Femur (tissue), 1 donor: ENCODE measurements at regions not wholly inside any gene's neighbourhood (a gene's known extent, or its start where the extent isn't known, plus 50 kb on each side); places are given as distances from the start of the nearest gene placed in this dataset.
"Not testable (repeated sequence)": the region's sequence is repeated elsewhere in the genome, so short reads cannot be mapped to it uniquely, and the experiment has no call there.

Experiments
- DNase-seq: peaks from one replicate; pipeline ENCODE4 v3.0.0-alpha.2; 2017

GRCh38 chr2:133986881-133987795 is 266.7 kb upstream of the MGAT5 start:
- no peak for DNase-seq

DNA sequence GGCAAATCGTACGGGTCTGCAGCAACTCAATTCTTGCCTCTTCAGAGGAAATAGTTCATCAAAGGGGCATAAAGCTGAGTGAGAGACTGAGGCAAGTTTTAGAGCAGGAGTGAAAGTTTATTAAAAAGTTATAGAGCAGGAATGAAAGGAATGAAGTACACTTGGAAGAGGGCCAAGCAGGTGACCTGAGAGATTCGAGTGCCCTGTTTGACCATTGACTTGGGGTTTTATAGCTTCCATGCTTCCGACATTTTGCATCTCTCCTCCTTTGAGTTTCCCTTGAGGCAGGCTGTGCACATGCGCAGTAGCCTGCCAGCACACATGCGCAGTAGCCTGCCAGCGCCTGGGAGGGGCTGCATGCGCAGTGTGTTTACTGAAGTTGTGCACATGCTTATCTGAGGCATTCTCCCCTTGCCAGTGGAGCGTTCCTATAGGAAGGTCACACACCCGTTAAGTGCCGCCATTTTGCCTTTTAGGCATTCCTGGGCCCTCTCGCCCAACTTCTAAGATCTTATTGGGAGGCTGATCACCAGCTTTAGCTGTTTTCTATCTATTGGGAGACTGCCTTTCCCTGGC is 265.5 kb upstream of the MGAT5 start:
- no peak for DNase-seq

GRCh38 chr2:133991606-133992168 is 262.2 kb upstream of the MGAT5 start:
- DNase-seq = no peak

DNA sequence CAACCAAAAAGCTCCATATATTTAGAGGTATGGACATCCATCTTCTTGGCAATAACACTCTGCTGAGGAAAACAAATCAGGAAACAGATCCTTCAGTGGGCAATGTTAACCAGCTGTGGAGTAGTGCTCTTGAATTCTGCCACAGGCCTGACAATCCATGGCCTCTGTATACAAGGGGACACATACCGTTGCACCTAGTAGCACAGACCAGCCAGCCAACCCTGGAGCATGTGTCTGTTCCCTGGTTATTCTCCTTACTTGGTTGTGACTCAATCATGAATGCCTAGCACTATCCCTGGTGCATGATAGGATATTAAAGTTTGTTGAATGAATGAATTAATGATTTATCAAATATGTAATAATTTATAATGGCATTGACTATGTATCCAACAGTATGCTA is 261.4 kb upstream of the MGAT5 start:
- no peak for DNase-seq

GRCh38 chr2:133993160-133993559 is 260.7 kb upstream of the MGAT5 start:
- no peak for DNase-seq

- not testable (repeated sequence) for DNase-seq
These were observed 255.1 kb upstream of the MGAT5 start for GRCh38 chr2:133998726-133999125.

DNA sequence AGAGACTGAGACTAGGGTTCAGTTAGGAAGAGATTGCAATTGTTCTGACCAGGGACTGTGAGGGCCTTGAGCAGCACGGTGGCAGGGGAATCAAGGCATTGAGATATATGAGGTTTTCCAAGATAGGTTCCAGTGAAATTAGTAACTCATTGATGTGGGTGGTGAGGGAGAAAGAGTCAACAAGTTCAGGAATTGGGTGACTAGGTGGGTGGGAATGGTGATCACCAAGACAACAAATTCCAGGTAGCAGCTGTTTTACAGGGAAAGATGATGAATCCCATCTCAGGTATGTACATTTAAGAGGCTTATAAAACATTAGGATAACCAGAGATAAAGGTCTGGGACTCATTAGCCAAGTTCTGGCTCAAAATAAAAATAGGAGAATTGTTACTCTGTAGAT is 251.5 kb upstream of the MGAT5 start:
- DNase-seq = no peak

DNA sequence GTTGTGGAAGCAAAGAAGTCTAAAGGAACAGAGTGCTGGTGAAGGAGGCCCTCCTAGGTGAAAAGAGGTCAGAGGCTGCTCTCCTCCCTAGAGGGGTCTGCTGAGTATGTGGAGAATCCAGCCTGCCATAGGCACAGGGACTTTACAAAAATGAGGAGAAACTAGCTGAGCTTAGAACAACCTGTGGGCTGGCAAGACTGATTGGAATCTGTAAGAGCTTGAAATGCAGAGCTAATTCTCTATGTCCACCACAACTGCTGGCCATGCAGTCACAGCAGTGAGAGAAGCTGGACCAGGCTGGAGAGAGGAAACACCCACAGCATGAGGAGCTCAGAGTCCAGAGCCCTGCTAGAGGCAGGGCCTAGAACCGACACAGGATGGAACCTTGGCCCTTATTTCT is 251.0 kb upstream of the MGAT5 start:
- no peak for DNase-seq

DNA sequence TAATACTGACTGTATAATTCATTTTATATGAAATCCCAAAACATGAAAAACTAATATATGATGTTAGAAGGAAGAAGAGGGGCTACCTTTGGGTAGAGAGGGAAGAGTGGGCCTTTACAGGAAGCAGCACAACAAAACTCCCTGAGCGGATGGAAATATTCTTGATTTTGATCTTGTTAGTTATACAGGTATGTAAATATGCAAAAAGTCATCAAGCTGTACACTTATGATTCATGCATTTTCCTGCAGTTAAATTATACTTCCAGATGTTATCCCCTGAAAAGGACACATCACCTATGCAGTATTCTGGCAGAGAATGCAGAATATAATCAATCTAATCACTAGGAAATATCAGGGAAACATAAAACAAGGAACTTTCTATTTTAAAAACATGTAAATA is 249.4 kb upstream of the MGAT5 start:
- no peak for DNase-seq

DNA sequence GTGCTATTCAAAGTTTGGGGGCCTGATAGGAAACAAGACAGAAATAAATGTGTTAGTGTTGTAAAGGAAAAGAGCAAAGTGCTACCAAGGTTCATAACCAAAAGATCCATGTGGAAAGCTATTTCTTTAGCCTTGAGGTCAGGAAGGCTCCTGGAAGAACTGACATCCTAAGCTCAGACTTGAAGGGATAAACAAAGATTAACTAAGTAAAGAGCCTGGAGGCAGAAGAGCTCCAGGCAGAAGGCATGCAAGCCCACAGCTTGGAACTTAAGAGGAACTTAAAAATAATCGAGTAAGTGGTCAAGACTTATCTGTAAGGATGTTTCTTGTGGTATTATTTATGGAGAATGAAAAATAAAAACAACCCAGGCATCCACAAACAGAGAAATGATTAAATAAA is 245.0 kb upstream of the MGAT5 start:
- DNase-seq = no peak

- DNase-seq = no peak
These were observed 244.4 kb upstream of the MGAT5 start for GRCh38 chr2:134009440-134009839.

DNA sequence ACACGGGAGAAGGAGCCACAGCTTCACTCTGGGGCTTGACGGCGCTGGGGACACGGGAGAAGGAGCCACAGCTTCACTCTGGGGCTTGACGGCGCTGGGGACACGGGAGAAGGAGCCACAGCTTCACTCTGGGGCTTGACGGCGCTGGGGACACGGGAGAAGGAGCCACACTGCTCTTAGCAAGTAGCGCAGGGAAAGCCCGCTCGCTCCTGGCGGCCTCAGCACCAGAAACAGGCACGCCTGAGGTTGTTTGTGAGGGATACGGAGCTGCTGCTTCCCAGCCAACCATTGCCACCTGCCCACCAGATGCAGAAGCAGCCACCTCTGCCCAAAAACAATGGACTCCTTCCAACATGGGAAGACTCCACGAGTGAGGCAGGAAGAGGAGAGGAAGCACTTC is 244.0 kb upstream of the MGAT5 start:
- DNase-seq = not testable (repeated sequence)

GRCh38 chr2:134011936-134012586 is 241.8 kb upstream of the MGAT5 start:
- no peak for DNase-seq

DNA sequence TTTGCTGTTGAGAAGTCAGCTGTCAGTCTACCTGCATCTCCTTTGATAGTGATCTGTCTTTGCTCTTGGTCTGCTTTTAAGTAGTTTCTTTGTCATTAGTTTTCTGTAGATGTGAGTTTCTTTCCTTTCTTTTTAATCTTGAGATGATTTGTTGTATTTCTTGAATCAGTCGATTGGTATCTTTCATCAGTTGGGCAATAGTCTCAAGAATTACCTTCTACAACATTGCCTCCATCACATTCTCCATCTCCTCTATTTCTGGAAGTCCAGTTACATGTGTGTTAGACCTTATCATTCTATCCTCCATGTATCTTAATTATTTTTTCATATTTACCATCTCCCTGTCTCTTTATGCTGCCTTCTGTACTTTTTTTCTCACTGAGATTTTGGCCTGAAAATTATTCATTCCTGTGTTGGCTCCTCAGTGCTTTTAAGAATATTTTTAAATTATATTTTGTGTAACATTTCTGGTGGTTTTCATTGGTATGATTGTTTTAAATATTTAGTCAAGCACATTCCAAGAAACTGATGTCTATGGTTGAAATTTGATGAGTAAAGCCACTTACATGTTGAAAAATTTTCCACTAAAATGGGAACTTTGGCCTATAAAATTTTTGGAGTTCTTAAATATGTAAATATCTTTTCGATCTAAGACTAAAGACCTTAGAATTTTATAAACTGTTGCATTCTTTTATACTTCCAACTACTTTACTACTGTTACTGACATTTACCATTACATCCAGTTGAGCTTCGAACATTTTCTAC is 239.5 kb upstream of the MGAT5 start:
- DNase-seq = no peak

DNA sequence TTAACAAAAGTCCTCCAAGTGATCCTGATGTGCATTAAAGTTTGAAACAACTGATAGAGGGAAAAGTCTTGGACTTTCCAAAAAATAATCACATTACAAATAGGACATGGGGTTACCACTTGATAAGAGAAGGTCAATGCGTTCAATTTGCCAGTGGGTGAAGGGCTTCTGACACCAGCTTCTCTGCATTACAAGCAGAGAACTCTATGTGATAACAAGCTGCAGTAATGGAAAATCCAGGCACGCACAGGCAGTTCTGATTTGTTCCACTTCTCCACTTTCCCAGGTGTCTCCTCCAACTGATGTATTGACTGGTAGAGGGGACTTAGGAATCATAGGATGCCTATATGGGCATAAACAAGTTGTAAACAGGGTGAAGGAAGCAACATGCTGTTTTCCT is 234.0 kb upstream of the MGAT5 start:
- no peak for DNase-seq

DNA sequence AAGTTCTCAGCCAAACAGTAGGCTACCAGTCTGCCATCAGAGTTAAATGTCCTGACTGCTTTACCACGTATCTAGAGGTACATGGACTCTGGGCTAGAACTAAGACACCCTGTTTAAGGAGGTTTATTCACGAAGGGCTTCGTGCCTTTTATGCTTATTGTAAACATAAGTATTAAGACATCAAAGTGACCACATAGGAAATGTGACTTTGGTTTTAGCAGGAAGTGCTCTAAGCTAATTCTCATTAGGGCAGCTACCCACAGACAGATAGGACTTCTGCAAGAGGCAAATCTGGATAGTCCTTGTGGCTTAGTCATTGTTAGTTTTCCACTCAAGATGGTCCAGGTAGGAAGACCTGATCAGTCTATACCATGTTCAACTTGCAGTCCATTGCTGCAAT is 233.3 kb upstream of the MGAT5 start:
- no peak for DNase-seq

DNA sequence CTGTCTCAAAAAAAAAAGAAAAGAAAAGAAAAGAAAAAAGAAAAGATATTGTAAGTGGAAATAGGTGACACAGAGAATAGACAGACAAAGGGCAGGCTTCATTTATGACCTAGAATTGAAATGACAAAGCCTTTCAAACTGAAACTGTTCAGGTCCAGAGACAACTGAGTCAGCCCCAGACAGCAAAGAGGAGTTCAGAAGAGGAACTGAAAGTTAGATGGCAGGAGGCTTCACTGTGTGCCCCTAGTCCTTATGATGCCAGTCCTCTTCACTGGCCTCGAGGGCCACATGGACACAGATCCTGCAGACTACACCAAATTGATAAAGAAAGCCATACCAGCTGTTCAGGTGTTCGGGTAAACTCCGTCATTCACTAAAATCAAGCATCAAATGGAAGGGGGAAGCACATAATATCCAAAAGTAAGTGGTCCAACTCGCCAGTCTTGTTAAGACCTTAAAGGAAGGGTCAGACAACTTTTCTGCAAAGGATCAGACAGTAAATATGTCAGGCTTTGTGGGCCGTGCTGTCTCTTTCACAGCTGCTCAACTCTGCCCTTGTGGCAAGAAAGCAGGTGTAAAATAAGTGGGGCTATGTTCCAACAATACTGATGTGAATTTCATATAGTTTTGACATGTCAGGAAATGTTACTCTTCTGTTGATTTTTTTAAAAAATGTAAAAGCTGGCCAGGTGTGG is 231.9 kb upstream of the MGAT5 start:
- no peak for DNase-seq

DNA sequence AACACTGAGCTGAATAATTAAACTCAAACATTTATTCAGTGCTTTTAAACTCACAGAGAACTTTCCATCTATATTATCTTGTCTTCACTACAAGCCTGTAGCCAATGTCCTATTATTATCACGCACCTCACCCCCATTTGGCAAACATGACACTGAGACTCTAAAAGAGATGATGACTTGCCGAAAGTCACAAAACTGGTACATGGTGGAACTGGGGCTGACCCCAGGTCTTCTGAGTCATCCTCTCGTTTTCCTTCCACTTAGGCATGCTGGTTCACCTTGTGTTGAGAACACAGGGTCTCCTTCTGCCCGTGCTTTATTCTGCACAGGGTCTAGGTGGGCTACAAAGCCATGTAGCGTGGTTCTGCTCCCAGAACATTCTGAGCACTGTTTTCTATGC is 230.0 kb upstream of the MGAT5 start:
- no peak for DNase-seq

- peak; percentile 51 for DNase-seq
These were observed 225.9 kb upstream of the MGAT5 start for GRCh38 chr2:134027980-134028379.

DNA sequence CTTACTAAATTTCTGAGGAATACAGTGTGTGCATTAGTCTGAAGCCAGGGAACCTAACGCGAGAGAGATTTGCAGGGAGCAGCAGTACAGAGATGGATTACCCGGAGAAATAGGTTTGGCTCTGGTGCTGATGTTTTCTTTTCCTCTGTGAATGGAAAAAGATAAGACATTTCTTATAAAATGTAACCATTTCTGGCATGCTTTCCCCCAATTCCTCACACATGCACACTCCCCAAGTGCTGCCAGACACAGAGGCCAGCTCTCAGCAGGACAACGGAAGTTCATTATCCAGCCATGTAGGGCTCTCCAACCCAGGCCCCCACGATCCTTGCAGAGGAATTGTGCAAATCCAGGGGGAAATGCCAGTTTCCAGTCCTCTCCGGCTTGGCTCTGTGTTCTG is 224.5 kb upstream of the MGAT5 start:
- no peak for DNase-seq

- DNase-seq = no peak
These were observed 222.3 kb upstream of the MGAT5 start for GRCh38 chr2:134031539-134031938.
